Forelimb muscle (tissue), 1 donor: ENCODE measurements at regions not wholly inside any gene's neighbourhood (a gene's known extent, or its start where the extent isn't known, plus 50 kb on each side); places are given as distances from the start of the nearest gene placed in this dataset.

ENCODE experiments used
- DNase-seq: peaks from one replicate; pipeline ENCODE4 v3.0.0-alpha.2; 2013; ENCODE audit warnings: low read depth

- no peak for DNase-seq
These were observed 119.1 kb downstream of the IRF8 start for GRCh38 chr16:86018071-86018470.

- peak; percentile 70 for DNase-seq
These were observed 119.5 kb downstream of the IRF8 start for GRCh38 chr16:86018487-86018886.

DNA sequence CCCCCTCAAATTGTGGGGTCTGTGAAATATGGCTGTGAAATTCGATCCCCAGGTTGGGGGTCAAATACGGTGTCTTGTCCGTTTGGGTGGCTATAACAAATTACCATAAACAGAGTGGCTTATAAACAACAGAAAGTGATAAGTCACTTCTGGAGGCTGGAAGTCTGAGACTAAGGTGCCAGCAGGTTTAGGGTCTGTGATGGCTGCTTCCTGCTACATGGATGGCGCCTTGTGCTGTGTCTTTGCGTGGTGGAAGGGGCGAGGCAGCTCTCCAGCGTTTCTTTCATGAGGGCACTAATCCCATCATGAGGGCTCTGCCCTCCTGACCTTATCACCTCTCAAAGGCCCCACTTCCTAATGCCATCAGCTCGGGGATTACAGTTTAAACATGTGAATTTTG, 120.0 kb downstream of the IRF8 start:
- DNase-seq: no peak

DNA sequence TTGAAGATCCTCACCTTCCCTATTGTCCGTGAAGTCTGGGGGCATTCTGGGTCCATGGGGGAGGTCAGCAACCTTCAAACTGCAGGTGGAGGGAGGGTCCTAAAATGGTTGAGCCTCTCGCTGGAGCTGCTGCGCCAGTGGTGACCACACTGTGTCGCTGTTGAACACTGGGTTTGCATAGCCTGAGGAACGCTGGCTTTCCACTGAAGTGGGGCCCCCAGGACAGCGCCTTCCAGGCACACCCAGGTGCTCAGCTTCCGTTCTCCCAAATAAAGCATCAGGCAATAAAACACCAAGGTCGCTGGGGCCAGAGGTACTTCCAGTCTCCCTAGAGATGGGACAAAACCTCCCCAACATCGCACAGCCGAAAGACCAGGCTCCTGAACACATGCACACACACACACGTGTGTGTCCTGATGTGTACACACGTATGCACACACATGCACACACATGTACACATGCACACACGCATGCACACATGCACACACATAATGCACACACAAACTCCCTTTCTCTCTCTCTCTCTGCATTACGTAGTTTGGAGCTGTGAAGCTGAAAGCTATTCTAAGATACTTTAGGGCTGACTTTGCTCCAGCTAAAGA, 120.6 kb downstream of the IRF8 start:
- DNase-seq: no peak

DNA sequence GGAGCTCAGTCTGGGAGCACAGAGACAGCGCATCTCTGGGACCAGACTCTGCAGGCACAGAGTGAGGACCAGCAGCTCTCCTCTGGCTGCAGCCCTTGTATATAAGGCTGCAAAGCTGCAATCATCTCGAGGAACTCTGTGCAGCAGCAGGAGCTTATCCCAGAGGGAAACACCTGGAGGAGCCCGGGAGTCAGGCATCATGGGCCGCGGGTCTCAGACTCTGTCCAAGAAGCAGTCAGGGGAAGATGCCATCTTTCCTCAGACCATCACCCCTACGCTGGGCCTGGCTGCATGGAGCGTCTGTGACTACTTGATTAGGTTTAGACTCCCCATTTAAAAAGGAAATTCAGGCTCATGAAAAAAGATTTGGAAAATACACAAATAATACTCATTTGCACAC, 122.0 kb downstream of the IRF8 start:
- no peak for DNase-seq

DNA sequence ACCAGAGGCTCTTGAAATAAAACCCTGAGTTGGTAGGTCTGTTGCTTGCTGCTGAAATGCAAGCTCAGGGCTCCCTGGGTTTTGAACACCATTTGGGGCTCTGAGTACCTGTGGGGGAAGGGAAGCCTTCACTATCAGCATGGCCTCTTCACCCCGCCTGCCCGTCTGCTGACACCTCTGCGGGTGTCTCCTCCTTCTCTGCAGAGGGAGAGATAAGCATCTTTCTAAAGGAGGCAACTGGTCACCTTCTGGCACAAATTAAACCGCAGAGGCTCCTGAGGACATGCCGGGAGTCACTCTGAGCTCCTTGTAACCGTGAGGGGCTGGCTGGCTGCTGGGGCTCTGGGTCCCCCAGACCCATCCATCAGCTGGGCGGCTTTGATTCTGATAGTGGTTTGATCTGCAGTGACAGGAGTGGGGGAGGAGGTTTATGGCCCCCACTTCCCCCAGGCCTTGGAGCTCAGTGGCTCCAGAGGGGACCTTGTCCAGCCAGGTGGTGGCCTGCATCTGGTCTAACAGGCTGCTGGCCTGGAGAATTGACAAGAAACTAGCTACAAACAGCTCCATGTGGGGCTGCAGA, 123.5 kb downstream of the IRF8 start:
- no peak for DNase-seq

- DNase-seq: no peak
These were observed 125.2 kb downstream of the IRF8 start for GRCh38 chr16:86024210-86024609.

DNA sequence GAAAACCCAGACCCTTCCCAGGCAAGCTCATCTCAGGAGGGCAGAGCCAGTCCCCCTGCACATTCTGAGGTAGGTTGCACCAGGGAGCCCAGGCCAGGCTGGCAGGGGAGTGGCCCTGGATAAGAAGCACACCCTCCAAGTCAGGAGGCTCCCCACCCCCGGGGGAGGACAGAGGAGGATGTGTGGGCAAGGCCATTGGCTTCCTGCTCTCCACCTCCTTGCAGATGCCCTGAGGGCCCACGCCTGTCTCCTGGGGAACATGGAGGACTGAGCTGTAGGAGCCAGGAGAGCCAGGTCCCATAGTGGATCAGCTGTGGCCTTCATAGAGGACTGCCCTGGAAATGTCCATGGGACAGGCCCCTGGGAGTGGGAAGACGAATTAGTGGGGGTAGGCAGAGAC, 126.7 kb downstream of the IRF8 start:
- DNase-seq: no peak

DNA sequence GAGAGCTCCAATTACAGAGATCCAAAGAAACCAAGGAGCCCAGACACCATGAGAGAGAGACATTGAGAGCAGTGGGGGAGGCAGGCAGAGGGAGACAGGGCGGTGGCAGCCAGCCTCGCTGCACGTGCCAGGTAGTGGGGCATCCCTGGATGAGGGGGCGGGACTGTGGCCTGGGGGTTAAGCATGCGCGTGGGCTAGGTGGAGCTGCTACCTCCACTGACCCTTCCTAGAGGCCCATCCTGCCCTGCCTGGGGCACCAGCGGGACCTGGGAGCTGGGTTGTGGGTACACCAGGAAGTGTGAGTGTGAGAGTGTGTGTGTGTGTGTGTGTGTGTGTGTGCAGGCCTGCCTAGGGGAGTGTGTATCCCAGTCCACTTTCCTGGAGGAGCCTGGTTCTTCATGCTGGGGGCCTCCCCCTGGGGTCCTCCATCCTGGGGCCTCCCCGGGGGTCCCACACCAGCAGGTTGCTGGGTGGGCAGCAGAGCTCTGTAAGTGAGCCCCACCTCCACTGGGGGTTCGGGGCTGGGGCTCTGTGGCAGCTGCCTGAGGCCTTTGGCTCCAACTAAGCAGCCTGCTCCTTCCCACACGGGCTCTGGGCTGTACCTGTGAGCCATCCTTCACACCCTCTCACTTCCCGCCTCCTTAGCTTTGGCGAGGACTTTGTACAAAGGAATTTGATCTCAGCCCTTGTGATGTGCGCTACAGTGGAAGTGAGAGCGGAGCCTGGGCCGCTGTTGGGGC, 127.4 kb downstream of the IRF8 start:
- DNase-seq: no peak

DNA sequence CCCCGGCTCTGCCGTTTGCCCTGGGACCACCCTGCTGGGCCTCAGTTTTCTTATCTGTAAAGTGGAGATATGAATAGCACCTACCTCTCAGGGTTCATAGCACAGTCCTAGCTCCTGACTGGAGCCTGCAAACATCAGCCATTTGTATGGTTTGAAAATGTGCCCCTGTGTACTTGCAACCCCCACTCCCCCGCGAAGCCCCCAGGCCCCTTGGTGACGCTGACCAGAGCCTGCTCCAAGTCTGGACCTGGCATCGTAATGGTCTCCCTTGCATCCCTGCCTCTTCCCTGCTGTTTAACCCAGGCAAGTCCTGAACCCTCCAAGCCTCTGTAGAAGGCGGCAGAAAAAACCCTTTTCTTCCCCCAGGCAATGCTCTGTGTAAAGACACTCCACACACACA, 128.0 kb downstream of the IRF8 start:
- no peak for DNase-seq

GRCh38 chr16:86027373-86028126, 128.6 kb downstream of the IRF8 start:
- DNase-seq: no peak

- DNase-seq: no peak
These were observed 130.3 kb downstream of the IRF8 start for GRCh38 chr16:86029131-86029741.

GRCh38 chr16:86030116-86030515, 131.2 kb downstream of the IRF8 start:
- no peak for DNase-seq

- DNase-seq: no peak
These were observed 132.2 kb downstream of the IRF8 start for GRCh38 chr16:86031141-86031678.

DNA sequence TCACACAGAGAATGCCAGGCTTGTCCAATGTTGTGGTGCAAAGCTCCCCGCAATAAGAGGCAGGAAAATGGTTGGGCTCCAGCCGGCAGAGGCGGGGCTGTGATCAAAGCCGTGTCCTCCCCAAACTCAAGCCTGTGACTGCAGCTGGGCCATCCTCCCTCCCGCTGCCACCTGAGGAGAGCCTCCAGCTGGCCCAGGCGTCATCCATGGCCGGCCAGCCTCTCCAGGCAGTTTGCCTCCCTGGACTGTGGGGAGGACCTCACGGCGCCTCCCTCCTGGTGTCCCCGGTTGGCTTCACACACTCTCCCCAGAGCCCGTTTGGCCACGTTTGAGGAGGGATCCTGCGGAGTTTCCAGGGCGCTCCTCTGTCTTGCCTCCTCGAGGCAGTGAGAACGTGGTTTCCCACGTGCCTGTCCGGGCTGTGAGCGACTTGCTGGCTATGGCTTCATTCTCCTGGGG, 134.1 kb downstream of the IRF8 start:
- DNase-seq: no peak

GRCh38 chr16:86033971-86034370, 135.0 kb downstream of the IRF8 start:
- no peak for DNase-seq

DNA sequence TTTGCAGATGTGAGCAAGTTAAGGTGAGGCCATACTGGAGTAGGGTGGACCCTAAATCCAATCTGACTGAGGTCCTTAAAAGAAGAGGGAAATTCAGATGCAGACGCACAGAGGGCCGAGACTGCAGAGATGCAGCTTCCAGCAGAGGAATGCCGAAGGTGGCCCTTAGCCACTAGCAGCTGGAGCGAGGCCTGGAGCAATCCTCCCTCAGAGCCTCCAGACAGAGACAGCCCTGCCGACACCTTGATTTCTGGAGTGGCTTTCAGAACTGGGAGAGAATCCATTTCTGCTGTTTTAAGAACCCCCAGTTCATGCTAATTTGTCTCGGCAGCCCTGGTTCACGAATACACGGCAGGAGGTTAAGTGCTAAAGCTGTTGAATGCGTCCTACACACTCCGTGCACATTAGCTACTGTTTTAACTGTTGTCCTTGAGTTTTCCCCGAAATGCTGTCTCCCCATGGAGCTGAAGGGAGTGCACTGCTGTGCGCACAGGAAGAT, 135.5 kb downstream of the IRF8 start:
- DNase-seq: no peak

DNA sequence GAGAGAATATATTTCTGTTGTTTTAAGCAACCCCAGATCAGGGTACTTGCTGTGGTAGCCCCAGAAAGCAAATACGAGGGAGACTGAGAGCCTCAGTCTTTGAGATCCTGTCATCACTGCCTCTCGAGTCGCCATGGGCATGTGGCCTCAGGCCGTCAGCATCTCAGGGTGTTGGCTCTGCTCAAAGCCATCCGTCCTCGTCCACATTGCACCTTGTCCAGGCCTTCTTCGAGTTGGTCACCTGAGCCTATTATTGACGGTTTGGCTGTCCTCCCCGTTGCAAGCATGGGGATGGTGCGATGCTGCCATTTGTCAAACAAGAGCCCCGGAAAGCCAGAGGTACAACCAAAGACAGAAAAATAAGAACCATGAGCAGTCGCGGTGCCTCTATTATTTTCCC, 136.9 kb downstream of the IRF8 start:
- no peak for DNase-seq

GRCh38 chr16:86037999-86038925, 139.3 kb downstream of the IRF8 start:
- DNase-seq: no peak

DNA sequence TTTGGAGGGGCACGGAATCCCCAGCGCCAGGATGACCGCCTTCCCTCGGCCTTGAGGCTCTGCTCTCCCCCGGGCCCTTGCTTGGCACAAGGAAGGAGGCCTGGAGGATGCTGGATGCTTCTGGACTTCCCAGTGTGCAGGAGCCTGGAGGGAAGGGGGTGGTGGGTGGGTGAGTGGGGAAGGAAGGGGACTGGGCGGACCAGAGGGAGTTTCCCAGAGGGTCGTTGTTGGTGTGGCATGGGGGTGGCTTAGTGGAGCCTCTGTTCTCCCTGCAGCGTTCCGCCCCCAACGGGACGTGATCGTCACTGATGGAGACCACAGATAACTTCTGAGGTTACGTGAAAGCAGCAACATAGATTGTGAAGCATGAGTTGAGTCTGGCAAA, 140.0 kb downstream of the IRF8 start:
- DNase-seq: no peak

- no peak for DNase-seq
These were observed 140.6 kb downstream of the IRF8 start for GRCh38 chr16:86039606-86040005.
